ENCODE measurements at regions not wholly inside any gene's neighbourhood (a gene's known extent, or its start where the extent isn't known, plus 50 kb on each side); places are given as distances from the start of the nearest gene placed in this dataset.

DNA sequence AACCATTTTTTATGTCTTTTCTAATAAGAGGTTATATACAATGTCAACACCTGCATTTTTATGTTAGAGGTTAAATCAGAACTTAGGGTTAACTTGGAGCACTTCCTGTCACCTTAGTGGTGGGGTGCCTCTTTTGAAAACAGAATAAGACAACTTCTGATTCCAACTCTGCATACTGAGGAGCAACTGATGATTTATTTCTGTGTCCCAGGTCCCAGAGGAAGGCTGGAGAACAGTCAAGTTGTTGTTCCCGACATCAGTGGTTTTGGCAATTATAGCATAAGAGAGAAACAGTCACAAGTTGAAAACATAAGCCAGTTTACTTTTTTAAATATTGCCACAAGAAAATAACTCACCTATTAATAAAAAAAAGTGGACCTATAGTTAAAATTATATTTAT lies 871.0 kb upstream of the ADAMTS5 start:
- FAIRE-seq: no peak

More for the DNA sequence above, 871.0 kb upstream of the ADAMTS5 start:
- no peaks in the 10 kb centered on the region for H3K4me1 ChIP-seq (ENCODE audit: control insufficient read depth, extremely low read depth, insufficient read depth, low read length)
- no peak overlapping the region for H2AFZ ChIP-seq (ENCODE audit: low read depth, low read length)
- H3K9me1 ChIP-seq (replicated peaks; ENCODE audit: control insufficient read depth, extremely low read depth, insufficient read depth, low read length): no peaks in the 10 kb centered on the region
- TF ChIP-seq JUN (IDR thresholded peaks at IDR 0.05; ENCODE audit: borderline replicate concordance, insufficient read depth, insufficient read length, low read depth) (no peak), MYC (IDR thresholded peaks at IDR 0.05; ENCODE audit: low read depth, low read length) (no peak), POLR2AphosphoS5 (IDR thresholded peaks at IDR 0.05; ENCODE audit: insufficient read depth, low read depth, low read length) (no peak), MAX (IDR thresholded peaks at IDR 0.05; ENCODE audit: insufficient read depth, insufficient read length) (no peak), FOS (IDR thresholded peaks at IDR 0.05; ENCODE audit: borderline replicate concordance, insufficient read depth, low read length) (no peak), POLR2A (IDR thresholded peaks at IDR 0.05; ENCODE audit: low read depth, low read length) (no peak), GATA2 (IDR thresholded peaks at IDR 0.05; ENCODE audit: insufficient read depth, insufficient read length, low read depth, low read length) (no peak), EZH2 (IDR thresholded peaks at IDR 0.05; ENCODE audit: borderline replicate concordance, low read depth, low read length, severe bottlenecking) (no peak)
- TF ChIP-seq, protein P1, sequence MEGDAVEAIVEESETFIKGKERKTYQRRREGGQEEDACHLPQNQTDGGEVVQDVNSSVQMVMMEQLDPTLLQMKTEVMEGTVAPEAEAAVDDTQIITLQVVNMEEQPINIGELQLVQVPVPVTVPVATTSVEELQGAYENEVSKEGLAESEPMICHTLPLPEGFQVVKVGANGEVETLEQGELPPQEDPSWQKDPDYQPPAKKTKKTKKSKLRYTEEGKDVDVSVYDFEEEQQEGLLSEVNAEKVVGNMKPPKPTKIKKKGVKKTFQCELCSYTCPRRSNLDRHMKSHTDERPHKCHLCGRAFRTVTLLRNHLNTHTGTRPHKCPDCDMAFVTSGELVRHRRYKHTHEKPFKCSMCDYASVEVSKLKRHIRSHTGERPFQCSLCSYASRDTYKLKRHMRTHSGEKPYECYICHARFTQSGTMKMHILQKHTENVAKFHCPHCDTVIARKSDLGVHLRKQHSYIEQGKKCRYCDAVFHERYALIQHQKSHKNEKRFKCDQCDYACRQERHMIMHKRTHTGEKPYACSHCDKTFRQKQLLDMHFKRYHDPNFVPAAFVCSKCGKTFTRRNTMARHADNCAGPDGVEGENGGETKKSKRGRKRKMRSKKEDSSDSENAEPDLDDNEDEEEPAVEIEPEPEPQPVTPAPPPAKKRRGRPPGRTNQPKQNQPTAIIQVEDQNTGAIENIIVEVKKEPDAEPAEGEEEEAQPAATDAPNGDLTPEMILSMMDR (IDR thresholded peaks at IDR 0.05; ENCODE audit: extremely low read depth in 1 of 2, insufficient read depth in 1 of 2, low read depth in 1 of 2, low read length in 2 of 2): no peak
- no peak overlapping the region for H3K4me3 ChIP-seq (replicated peaks in 1 of 3; ENCODE audit: insufficient read depth in 1 of 3, low read depth in 1 of 3, low read length in 3 of 3)
- no peaks in the 10 kb centered on the region for H3K79me2 ChIP-seq (ENCODE audit: control insufficient read depth, insufficient read depth, low read length)
- intact Hi-C loops (cut with micrococcal nuclease) (no loop called here), dilution Hi-C loops (cut with MboI; ENCODE audit: extremely low pct_ligation_motif_present, low sequenced_read_pairs) (no loop called here)
- no peaks in the 10 kb centered on the region for H3K36me3 ChIP-seq (ENCODE audit: control insufficient read depth in 2 of 2, extremely low read depth in 1 of 2, insufficient read depth in 2 of 2, low read length in 2 of 2)
- no peak for DNase-seq (ENCODE audit: low read depth, low spot score)
- H3K4me2 ChIP-seq (ENCODE audit: insufficient read depth, low read length): no peak overlapping the region
- no peak overlapping the region for H3K27ac ChIP-seq (ENCODE audit: insufficient read depth, low read depth, low read length)
- H3K9ac ChIP-seq (replicated peaks; ENCODE audit: extremely low read depth, insufficient read depth, low read length): no peak overlapping the region
- H3K9me3 ChIP-seq (replicated peaks; ENCODE audit: control insufficient read depth, insufficient read depth, low read length): no peaks in the 10 kb centered on the region
- no peaks in the 10 kb centered on the region for H3K27me3 ChIP-seq (ENCODE audit: control insufficient read depth in 2 of 2, insufficient read depth in 2 of 2, low read length in 2 of 2)
- BruUV-seq (replicated peaks): no TSS peak
- ChIA-PET CTCF (no interaction called here), POLR2A (no interaction called here)
- no peaks in the 10 kb centered on the region for H4K20me1 ChIP-seq (replicated peaks; ENCODE audit: control insufficient read depth, extremely low read depth, insufficient read depth, low read length)
